ENCODE measurements at regions not wholly inside any gene's neighbourhood (a gene's known extent, or its start where the extent isn't known, plus 50 kb on each side); places are given as distances from the start of the nearest gene placed in this dataset.

DNA sequence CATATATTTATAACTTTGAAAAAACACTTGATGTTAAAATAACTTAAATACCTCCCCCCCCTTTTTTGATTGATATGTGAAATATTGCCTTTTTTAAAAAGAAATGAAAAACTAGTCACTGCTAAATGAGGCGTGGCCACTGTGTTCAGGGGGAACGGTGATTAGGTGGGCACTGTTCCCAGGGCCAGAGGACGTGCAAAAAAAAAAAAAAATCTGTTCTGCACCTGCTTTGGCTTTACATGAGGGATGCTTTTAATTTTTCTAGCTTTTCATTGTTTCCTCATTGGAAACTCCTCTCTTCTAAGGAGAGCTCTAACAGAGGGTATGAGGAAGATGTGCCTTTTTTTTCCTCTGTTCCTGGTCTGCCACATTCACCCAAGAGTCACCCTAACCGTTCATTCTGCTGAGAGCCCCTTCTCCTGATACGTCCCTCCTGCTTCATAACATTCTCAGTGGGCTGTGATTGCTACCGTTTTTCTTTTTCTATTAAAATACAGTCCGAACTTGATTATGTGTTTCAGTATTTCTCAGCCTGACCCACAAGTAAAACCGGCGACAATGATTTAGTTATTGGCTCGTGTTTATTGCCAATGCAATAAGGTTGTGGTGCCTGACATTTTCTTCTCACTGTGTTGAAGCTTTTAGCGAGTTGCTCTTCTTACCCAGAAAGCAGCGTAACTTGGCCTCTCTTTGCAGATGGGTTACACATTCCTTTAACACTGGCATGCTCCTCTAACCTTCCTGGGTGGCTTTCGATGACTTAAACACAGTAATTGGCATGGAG, 64.8 kb upstream of the ZNF536 start:
- TF ChIP-seq CTCF (IDR thresholded peaks at IDR 0.05 in 4 of 5, conservative IDR thresholded peaks at IDR 0.05 in 1 of 5), result no peak
- TF ChIP-seq POLR2A (IDR thresholded peaks at IDR 0.05), result no peak

Measured in gastrocnemius medialis (tissue), 4 donors.